Islet of Langerhans (tissue), 1 donor: ENCODE measurements at regions not wholly inside any gene's neighbourhood (a gene's known extent, or its start where the extent isn't known, plus 50 kb on each side); places are given as distances from the start of the nearest gene placed in this dataset.

Experiments used
- FAIRE-seq: peaks from one replicate; lab custom pipeline; 2011; peaks lifted over from hg19 to GRCh38; lab: Jason Lieb, UNC

GRCh38 chr1:29732453-29732852, 496.1 kb downstream of the PTPRU start:
- no peak for FAIRE-seq

- no peak for FAIRE-seq
Observed at GRCh38 chr1:29730623-29731022, 494.3 kb downstream of the PTPRU start.

- FAIRE-seq = no peak
Observed at GRCh38 chr1:29729281-29729680, 493.0 kb downstream of the PTPRU start.

GRCh38 chr1:29728703-29729102, 492.4 kb downstream of the PTPRU start:
- no peak for FAIRE-seq

- no peak for FAIRE-seq
Observed at GRCh38 chr1:29725262-29725661, 488.9 kb downstream of the PTPRU start.

- FAIRE-seq = no peak
Observed at GRCh38 chr1:29722598-29722997, 486.3 kb downstream of the PTPRU start.

GRCh38 chr1:29719253-29719652, 482.9 kb downstream of the PTPRU start:
- no peak for FAIRE-seq

GRCh38 chr1:29718791-29719190, 482.5 kb downstream of the PTPRU start:
- FAIRE-seq = no peak

- FAIRE-seq = no peak
Observed at GRCh38 chr1:29716306-29716705, 480.0 kb downstream of the PTPRU start.

GRCh38 chr1:29713857-29714256, 477.5 kb downstream of the PTPRU start:
- FAIRE-seq = no peak

GRCh38 chr1:29712801-29713200, 476.5 kb downstream of the PTPRU start:
- FAIRE-seq = no peak

- FAIRE-seq = no peak
Observed at GRCh38 chr1:29712284-29712651, 475.9 kb downstream of the PTPRU start.

- no peak for FAIRE-seq
Observed at GRCh38 chr1:29711582-29712283, 475.4 kb downstream of the PTPRU start.

GRCh38 chr1:29709704-29710280, 473.5 kb downstream of the PTPRU start:
- no peak for FAIRE-seq

GRCh38 chr1:29708796-29709703, 472.7 kb downstream of the PTPRU start:
- no peak for FAIRE-seq

GRCh38 chr1:29708381-29708780, 472.1 kb downstream of the PTPRU start:
- FAIRE-seq = no peak

GRCh38 chr1:29707796-29708195, 471.5 kb downstream of the PTPRU start:
- no peak for FAIRE-seq

GRCh38 chr1:29706936-29707335, 470.6 kb downstream of the PTPRU start:
- FAIRE-seq = no peak

- FAIRE-seq = no peak
Observed at GRCh38 chr1:29704430-29704829, 468.1 kb downstream of the PTPRU start.

GRCh38 chr1:29703596-29704370, 467.5 kb downstream of the PTPRU start:
- FAIRE-seq = no peak

- FAIRE-seq = no peak
Observed at GRCh38 chr1:29700491-29700890, 464.2 kb downstream of the PTPRU start.

GRCh38 chr1:29698626-29699025, 462.3 kb downstream of the PTPRU start:
- FAIRE-seq = no peak

- FAIRE-seq = no peak
Observed at GRCh38 chr1:29698033-29698432, 461.7 kb downstream of the PTPRU start.
